GM13977 (cell line): ENCODE measurements at regions not wholly inside any gene's neighbourhood (a gene's known extent, or its start where the extent isn't known, plus 50 kb on each side); places are given as distances from the start of the nearest gene placed in this dataset.

ENCODE experiments used
- DNase-seq: peaks from one replicate; pipeline ENCODE4 v3.0.0; 2012; ENCODE audit warnings: low spot score
- in situ Hi-C: fragments of 300-500 bp; cut with MboI; formaldehyde crosslinking; loops from one replicate; pipeline ENCODE4 v1.12.0; 2022; ENCODE audit warnings: low sequenced_read_pairs, low pct_unique_long_range_greater_than_20kb, mixed read lengths, inconsistent platforms; ENCODE audit not compliant: unreplicated experiment
- TF ChIP-seq, protein P1 (sequence below): IDR thresholded peaks from 2 replicates; pipeline ENCODE4 v1.5.1; 2012; ENCODE audit warnings: mild to moderate bottlenecking, control low read depth; ENCODE audit not compliant: insufficient read depth; ENCODE audit errors: extremely low read depth, missing control alignments

DNA sequence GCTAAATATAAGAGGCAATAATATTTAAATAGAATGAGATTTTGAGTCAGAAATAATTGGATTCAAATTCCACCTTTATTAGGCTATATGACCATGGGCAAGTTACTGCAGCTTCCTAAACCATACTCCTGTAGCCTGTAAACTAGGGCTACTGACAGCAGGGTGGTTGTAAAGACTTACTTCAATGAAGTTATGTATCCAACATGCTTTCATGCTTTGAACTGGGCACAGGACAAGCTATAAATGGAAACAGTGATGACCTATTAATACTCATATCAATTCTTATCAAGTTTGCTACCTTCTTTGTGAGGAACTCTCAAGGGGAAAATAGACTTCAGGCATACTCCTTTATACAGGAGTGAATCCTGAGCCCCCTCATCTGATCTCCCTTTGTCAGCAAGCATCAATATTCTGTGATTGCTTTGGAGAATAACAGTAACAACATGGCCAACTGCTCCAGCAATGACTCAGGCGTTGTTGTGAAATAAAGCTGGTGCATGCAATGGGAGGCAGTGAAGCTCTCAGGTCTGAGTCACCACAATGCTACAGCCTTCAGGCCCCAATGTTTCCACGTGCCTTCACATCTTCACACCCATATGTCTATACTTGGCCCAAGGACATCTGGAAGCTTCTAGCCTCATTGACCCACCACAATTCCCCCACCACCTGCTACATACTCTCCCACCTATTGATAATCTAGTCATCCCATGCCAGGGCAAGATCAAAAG, 102.5 kb downstream of the KCNA4 start:
- in situ Hi-C loops: no loop called here
- TF ChIP-seq, protein P1, sequence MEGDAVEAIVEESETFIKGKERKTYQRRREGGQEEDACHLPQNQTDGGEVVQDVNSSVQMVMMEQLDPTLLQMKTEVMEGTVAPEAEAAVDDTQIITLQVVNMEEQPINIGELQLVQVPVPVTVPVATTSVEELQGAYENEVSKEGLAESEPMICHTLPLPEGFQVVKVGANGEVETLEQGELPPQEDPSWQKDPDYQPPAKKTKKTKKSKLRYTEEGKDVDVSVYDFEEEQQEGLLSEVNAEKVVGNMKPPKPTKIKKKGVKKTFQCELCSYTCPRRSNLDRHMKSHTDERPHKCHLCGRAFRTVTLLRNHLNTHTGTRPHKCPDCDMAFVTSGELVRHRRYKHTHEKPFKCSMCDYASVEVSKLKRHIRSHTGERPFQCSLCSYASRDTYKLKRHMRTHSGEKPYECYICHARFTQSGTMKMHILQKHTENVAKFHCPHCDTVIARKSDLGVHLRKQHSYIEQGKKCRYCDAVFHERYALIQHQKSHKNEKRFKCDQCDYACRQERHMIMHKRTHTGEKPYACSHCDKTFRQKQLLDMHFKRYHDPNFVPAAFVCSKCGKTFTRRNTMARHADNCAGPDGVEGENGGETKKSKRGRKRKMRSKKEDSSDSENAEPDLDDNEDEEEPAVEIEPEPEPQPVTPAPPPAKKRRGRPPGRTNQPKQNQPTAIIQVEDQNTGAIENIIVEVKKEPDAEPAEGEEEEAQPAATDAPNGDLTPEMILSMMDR: no peak

DNA sequence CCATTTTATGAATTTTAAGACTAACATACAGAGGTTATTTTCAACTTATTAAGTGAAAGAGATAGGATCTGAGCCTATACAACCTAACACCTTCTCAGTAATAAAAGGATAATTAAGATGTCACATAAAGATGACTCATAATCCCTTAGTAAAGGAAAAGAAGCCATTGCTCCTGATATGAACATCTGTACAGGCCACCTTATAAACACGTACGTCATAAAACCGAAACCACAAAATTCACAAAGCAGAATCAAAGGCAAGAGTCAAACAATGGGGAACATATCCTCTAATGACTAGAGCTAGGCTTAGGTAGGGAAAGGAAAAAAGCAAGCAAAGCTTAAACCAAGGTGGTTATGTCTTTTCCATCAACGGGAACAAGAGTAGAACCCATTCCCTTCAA, 103.5 kb downstream of the KCNA4 start:
- in situ Hi-C loops: no loop called here
- TF ChIP-seq, protein P1: no peak
- no peak for DNase-seq

More for the DNA sequence above, 102.5 kb downstream of the KCNA4 start:
- no peak for DNase-seq

DNA sequence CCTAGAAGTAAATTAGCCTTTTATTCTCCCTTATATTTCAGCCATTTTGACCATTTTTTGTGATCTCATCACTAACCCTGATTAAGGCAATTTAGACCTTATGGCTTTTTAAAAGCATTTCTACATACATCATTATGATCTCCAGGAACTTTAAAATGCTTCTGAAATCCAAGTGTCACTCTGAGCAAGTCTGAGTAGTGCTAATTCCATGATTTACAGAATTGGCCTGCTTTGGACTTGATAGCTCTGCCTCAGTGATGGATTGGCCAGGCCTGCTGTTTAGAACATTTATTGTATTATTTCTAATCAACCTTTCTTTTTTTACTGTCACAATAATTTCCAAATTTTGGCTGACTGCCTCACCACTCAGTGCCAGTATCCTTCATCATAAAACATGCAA, 116.4 kb downstream of the KCNA4 start:
- in situ Hi-C loops: no loop called here
- TF ChIP-seq, protein P1: no peak
- DNase-seq: no peak

DNA sequence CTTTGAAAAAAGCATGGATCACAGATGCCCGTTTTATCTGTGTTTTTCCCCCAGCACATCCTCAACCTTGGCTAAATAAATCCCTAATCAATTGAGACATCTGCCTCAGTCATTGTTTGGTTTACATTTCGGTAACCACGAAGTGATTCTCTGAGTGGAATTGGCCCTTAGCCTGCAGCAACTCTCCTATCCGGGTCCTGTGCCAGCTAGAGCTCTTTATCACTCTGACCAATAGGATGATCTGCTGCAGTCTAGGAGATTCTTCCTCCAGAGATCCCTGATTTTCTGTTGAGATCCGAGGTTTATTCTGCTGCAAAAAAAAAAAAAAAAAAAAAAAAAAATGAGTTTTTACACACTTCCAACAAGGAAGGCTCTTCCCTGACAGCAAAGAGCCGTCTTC, 137.3 kb downstream of the KCNA4 start:
- in situ Hi-C loops: no loop called here
- DNase-seq: no peak
- TF ChIP-seq, protein P1: no peak

DNA sequence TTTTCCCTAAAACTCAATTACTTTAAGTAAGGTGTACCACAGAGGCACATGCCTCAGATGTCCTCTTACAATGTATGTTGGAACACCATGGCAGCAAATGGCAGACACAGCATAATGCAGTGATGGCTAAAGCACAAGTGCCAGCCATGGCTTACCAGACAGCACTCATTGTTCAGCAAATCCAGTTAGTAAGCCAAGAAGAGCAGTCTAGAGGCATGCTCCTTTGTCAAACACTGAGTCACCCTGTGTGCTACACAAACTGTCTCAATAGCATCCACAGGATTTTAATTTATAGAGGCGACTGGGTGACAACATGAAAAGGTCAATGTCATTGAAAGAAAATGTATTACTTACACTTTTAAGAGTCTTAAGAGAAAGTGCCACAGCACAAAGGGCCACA, 140.6 kb downstream of the KCNA4 start:
- DNase-seq: no peak
- in situ Hi-C loops: no loop called here
- TF ChIP-seq, protein P1: no peak

DNA sequence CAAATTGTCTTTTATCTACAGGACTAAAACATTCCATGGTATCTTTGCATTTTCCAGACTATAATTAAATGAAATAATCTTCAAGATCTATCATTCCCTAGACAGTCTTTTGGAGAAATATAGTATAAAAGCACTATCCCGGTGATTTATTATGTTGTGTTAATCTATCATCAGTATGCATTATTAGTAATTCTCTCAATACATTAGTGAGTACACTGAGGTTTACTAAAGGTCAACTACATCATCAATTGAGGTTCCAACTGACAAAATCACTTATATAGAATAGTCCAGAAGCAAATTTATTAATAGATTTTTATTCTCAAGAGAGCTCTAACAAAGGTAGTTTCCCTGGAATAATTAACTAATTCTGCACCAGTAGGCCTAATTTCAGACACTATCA, 169.6 kb downstream of the KCNA4 start:
- TF ChIP-seq, protein P1: no peak
- no peak for DNase-seq
- in situ Hi-C loops: no loop called here
